Limb (tissue), 2 donors: ENCODE measurements at regions not wholly inside any gene's neighbourhood (a gene's known extent, or its start where the extent isn't known, plus 50 kb on each side); places are given as distances from the start of the nearest gene placed in this dataset.
"Not testable (repeated sequence)": the region's sequence is repeated elsewhere in the genome, so short reads cannot be mapped to it uniquely, and the experiment has no call there.

ENCODE experiments used
- DNase-seq, 2 donors: peaks; one replicate each; pipeline ENCODE4 v3.0.0-alpha.2; 2016; ENCODE audit errors: extremely low spot score in 2 of 2

GRCh38 chr1:222187566-222188332, 360.2 kb downstream of the HHIPL2 start:
- DNase-seq = no peak

- DNase-seq = no peak
Measured at GRCh38 chr1:222182641-222183040, 365.3 kb downstream of the HHIPL2 start.

DNA sequence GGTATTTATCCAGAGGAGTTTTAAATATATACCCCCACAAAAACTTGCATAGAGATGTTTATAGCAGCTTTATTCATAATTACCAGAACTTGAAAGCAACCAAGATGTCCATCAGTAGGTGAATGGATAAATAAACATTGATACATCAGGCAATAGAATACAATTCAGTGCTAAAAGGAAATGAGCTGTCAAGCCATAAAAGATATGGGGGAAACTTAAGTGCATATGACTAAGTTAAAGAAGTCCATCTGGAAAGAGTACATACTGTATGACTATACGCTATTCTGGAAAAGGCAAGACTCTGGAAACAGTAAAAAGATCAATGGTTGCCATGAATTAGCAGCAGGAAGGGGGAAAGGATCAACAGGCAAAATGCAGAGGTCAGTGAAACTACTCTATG, 366.7 kb downstream of the HHIPL2 start:
- DNase-seq = no peak

DNA sequence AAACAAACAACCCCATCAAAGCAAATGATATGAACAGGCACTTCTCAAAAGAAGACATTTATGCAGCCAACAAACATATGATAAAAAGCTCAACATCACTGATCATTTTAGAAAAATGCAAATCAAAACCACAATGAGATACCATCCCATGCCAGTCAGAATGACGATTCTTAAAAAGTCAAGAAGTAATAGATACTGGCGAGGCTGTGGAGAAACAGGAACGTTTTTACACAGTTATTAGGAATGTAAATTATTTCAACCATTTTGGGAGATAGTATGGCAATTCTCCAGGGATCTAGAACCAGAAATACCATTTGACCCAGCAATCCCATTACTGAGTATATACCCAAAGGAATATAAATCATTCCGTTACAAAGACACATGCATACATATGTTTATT, 370.4 kb downstream of the HHIPL2 start:
- not testable (repeated sequence) for DNase-seq

GRCh38 chr1:222171005-222171404, 376.9 kb downstream of the HHIPL2 start:
- peak in 1 of 2 donors; percentile 61 for DNase-seq

- no peak for DNase-seq
Measured at GRCh38 chr1:222168621-222169020, 379.3 kb downstream of the HHIPL2 start.

- DNase-seq = no peak
Measured at GRCh38 chr1:222167896-222168295, 380.0 kb downstream of the HHIPL2 start.

GRCh38 chr1:222167111-222167510, 380.8 kb downstream of the HHIPL2 start:
- no peak for DNase-seq

GRCh38 chr1:222165629-222166028, 382.3 kb downstream of the HHIPL2 start:
- DNase-seq = peak in 1 of 2 donors; percentile 36

GRCh38 chr1:222163895-222164294, 384.0 kb downstream of the HHIPL2 start:
- DNase-seq = no peak

GRCh38 chr1:222161676-222162075, 386.2 kb downstream of the HHIPL2 start:
- DNase-seq = no peak

DNA sequence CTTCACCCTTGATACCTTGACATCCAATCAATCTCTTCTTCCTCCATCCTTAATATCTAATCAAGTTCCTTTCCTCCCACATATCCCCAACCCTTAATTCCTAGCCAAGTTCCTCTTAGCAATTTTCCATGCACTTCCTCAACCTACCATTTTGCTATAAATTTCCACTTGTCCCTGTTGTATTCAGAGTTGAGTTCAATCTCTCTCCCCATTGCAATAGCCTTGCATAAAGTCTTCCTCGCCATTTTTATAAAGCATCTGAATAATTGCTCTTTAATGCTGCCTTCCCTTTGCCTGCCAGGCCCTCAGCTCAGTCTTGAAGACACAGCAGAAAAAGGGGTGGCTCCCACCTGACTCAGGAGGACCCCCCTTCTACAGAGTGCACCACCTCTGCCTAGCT, 390.3 kb downstream of the HHIPL2 start:
- no peak for DNase-seq

- no peak for DNase-seq
Measured at GRCh38 chr1:222140206-222140605, 398.3 kb upstream of the DUSP10 start.

DNA sequence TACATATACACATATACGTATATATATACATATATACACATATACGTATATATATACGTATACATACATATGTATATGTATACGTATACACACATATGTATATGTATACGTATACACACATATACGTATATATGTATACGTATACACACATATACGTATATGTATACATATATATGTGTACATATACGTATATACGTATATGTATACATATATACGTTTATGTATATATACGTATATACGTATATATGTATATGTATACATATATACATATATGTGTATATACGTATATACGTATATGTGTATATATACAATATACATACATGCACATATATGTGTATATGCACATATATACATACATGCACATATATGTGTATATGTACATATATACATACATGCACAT, 396.2 kb upstream of the DUSP10 start:
- DNase-seq = no peak

DNA sequence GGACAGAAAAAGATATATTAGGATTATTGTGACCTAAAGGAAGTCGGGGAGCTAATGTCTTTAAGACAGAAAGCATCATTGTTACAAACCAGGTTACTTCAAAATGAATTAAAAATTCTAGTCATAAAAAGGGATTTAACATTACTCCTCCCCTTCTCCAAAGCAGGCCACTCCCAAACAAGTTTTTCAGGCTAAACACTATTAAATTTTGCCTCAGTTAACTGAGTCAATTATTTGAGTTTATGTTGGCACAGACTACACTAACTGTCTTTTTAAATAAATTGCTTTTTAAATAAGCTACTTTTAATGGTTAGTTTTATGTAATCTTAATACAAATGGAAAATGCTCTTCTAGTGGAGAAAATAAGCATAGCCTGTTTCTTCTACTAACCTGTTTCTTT, 395.0 kb upstream of the DUSP10 start:
- no peak for DNase-seq

- DNase-seq = no peak
Measured at GRCh38 chr1:222129041-222129440, 387.2 kb upstream of the DUSP10 start.

DNA sequence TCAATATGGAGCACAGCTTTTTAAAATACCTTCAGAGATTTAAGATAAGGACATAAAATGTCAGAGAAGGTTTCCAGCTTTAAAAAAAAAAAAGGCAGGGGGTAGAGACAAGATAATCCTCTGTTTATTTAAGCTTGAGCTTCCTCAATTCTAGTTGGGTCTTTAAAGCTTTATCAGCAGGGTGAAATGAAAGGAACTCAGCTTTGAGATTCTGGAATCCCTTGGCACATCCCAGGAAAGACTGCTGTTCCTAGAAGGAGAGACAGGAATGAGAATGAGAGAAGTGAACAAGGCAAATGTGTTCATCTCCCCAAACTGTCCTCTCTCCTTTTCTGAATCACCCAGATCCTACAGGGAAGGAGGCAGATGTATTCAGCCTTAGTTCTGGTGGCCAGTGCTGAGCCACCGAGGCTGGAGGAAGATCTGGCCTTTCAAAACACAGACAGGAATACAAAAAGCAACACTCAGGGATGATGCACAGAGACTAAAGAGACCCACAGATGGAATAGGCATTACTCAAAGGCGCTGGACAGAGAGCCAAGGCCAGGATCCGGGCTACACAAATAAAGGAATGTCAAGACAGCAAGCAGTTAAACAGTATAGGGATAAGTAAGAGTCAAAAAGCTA, 385.8 kb upstream of the DUSP10 start:
- DNase-seq = no peak

DNA sequence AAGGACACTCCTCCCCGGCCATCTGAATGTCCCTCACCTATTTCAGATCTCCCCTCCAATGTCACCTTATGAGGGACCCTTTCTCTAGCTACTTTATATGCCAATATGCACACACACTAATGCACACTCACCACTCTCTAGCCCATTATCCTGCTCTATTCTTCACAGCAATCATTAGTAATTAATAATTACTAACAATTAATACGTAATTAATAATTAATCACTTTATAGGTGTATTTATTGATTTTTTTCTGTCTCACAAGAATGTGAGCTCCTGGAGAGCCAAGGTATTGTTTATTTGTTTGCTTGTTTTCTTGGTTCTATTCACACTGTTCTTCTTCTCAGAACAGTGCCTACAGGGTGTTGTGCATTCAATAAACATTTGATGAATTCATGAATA, 385.2 kb upstream of the DUSP10 start:
- no peak for DNase-seq

- DNase-seq = no peak
Measured at GRCh38 chr1:222126052-222126451, 384.2 kb upstream of the DUSP10 start.

- no peak for DNase-seq
Measured at GRCh38 chr1:222124602-222125001, 382.7 kb upstream of the DUSP10 start.

- no peak for DNase-seq
Measured at GRCh38 chr1:222123111-222123510, 381.2 kb upstream of the DUSP10 start.

- DNase-seq = no peak
Measured at GRCh38 chr1:222117809-222118208, 375.9 kb upstream of the DUSP10 start.

DNA sequence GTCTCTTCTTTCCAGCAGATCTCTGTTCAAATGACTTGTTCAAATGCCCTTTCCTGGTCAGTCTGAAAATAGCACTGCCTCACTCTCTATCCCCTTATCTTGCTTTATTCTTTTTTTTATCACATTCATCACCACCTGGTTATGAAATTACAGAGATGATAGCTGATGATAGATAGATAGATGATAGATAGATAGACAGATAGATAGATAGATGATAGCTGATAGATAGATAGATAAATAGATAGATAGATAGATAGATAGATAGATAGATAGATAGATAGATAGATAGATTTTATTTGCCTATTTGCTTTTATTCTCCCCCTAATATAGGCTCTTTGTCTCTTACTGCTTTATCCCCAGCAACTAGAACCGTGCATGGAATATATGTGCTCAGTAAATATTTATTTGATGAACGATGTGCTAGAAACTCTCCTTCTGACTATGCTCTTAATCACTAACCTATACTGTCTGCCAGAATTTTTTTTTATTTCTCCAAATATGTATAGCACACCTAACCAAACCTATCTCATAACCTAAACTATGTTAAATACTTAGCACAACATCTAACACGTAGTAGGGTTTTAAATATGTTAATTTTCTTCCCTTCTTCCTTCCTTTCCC, 372.8 kb upstream of the DUSP10 start:
- no peak for DNase-seq
